B cell (primary cell): ENCODE measurements at regions not wholly inside any gene's neighbourhood (a gene's known extent, or its start where the extent isn't known, plus 50 kb on each side); places are given as distances from the start of the nearest gene placed in this dataset.
"Not testable (repeated sequence)": the region's sequence is repeated elsewhere in the genome, so short reads cannot be mapped to it uniquely, and the experiment has no call there.

Experiments
- ATAC-seq: fragments of 200-7000 bp; cut with Tn5 transposase; one replicate; pipeline ENCODE4 v1.10.0; 2021; ENCODE audit warnings: low read depth, mild to moderate bottlenecking, moderate number of reproducible peaks, moderate library complexity
- CTCF ChIA-PET: fragments of 350-600 bp; sonication (Branson Sonifier 250); formaldehyde crosslinking; loops from one replicate; lab custom pipeline; 2021; ENCODE audit warnings: antibody characterized with exemption, inconsistent platforms; lab: Charles Lee
- POLR2A ChIA-PET: fragments of 350-600 bp; sonication (Branson Sonifier 250); formaldehyde crosslinking; loops from one replicate; lab custom pipeline; 2021; ENCODE audit warnings: antibody characterized with exemption; lab: Charles Lee
- DNase-seq: peaks from one replicate; pipeline ENCODE4 v3.0.0; 2013
- H2AFZ ChIP-seq: 2 replicates; pipeline ENCODE4 v1.6.1; 2012; ENCODE audit warnings: mild to moderate bottlenecking, low read depth, low read length; ENCODE audit not compliant: insufficient read depth, poor library complexity, severe bottlenecking
- H3K27ac ChIP-seq, 2 donors: 1 replicate in 1 of 2; 2 replicates in 1 of 2; pipeline ENCODE4 v1.5.1; 2012 to 2013; ENCODE audit warnings: low read length in 2 of 2, mild to moderate bottlenecking in 2 of 2, moderate library complexity in 1 of 2
- H3K27me3 ChIP-seq, 4 experiments: fragments of 200-600 bp in 1 of 4; sonication (generic) in 1 of 4; replicated peaks in 1 of 4; 1 replicate in 2 of 4; 2 replicates in 2 of 4; pipeline versions ENCODE4 v1.6.1 to v1.7.0; 2013 to 2016; ENCODE audit warnings: low read length in 3 of 4, mild to moderate bottlenecking in 2 of 4, mixed read lengths in 1 of 4, moderate library complexity in 1 of 4; ENCODE audit not compliant: insufficient read depth in 4 of 4, control insufficient read depth in 3 of 4; ENCODE audit errors: control extremely low read depth in 1 of 4
- H3K36me3 ChIP-seq, 2 experiments: replicated peaks in 1 of 2; 1 replicate in 1 of 2; 2 replicates in 1 of 2; pipeline versions ENCODE4 v1.6.1 to v1.7.1; 2013; ENCODE audit warnings: low read length in 1 of 2; ENCODE audit not compliant: insufficient read depth in 2 of 2, control insufficient read depth in 1 of 2; ENCODE audit errors: control extremely low read depth in 1 of 2, extremely low read depth in 1 of 2
- H3K4me1 ChIP-seq, 2 donors: fragments of 200-600 bp in 1 of 2; sonication (generic) in 1 of 2; 1 replicate in 1 of 2; 2 replicates in 1 of 2; pipeline versions ENCODE4 v1.5.1 to v1.6.1; 2013 to 2017; ENCODE audit warnings: low read length in 2 of 2; ENCODE audit not compliant: control insufficient read depth in 2 of 2, insufficient read depth in 2 of 2
- H3K4me2 ChIP-seq: replicated peaks from 2 replicates; pipeline ENCODE3; 2012; ENCODE audit warnings: mild to moderate bottlenecking, low read depth, low read length; ENCODE audit not compliant: poor library complexity, severe bottlenecking
- H3K4me3 ChIP-seq, 5 experiments: fragments of 200-600 bp in 1 of 5; sonication (generic) in 1 of 5; 1 replicate in 3 of 5; 2 replicates in 2 of 5; pipeline versions ENCODE4 v1.5.1 to v1.7.0; 2011 to 2016; ENCODE audit warnings: low read length in 4 of 5, mild to moderate bottlenecking in 4 of 5, low read depth in 2 of 5, control low read depth in 1 of 5, moderate library complexity in 1 of 5; ENCODE audit not compliant: insufficient read depth in 1 of 5; ENCODE audit errors: control extremely low read depth in 1 of 5, extremely low read depth in 1 of 5
- H3K79me2 ChIP-seq: fragments of 200-600 bp; sonication (generic); one replicate; pipeline ENCODE4 v1.6.0; 2016; ENCODE audit warnings: low read length; ENCODE audit not compliant: control insufficient read depth, insufficient read depth
- H3K9ac ChIP-seq: fragments of 200-600 bp; sonication (generic); 2 replicates; pipeline ENCODE4 v1.6.1; 2017; ENCODE audit warnings: mild to moderate bottlenecking, low read length, moderate library complexity
- H3K9me3 ChIP-seq, 3 donors: one replicate each; pipeline versions ENCODE4 v1.6.1 to v1.7.1; 2013; ENCODE audit warnings: low read length in 2 of 3; ENCODE audit not compliant: control insufficient read depth in 2 of 3, insufficient read depth in 1 of 3; ENCODE audit errors: control extremely low read depth in 1 of 3
- H4K20me1 ChIP-seq: 2 replicates; pipeline ENCODE4 v1.6.0; 2012; ENCODE audit warnings: mild to moderate bottlenecking, low read length; ENCODE audit not compliant: insufficient read depth, control insufficient read depth, poor library complexity, severe bottlenecking
- H3K27ac Mint-ChIP-seq: one replicate; pipeline ENCODE4 v1.8.0; 2021; ENCODE audit warnings: mixed read lengths
- H3K27me3 Mint-ChIP-seq: one replicate; pipeline ENCODE4 v1.8.0; 2021; ENCODE audit warnings: mixed read lengths
- H3K4me1 Mint-ChIP-seq: one replicate; pipeline ENCODE4 v1.8.0; 2021; ENCODE audit warnings: mixed read lengths
- H3K4me3 Mint-ChIP-seq: one replicate; pipeline ENCODE4 v1.8.0; 2021; ENCODE audit warnings: mixed read lengths
- H3K9me3 Mint-ChIP-seq: one replicate; pipeline ENCODE4 v1.8.0; 2022; ENCODE audit warnings: mixed read lengths; ENCODE audit not compliant: insufficient read depth
- CTCF ChIP-seq: fragments of 200-600 bp; IDR thresholded peaks from one replicate; pipeline ENCODE4 v1.8.0; 2022; ENCODE audit warnings: antibody characterized with exemption, mild to moderate bottlenecking
- EZH2 ChIP-seq: IDR thresholded peaks from 2 replicates; pipeline ENCODE4 v1.6.1; 2012; ENCODE audit warnings: borderline replicate concordance, low read depth, mild to moderate bottlenecking, moderate library complexity, low read length; ENCODE audit not compliant: insufficient read depth, poor library complexity, severe bottlenecking
- WGBS: methylation state at CpG from one replicate; pipeline ENCODE4 v1.1.5; 2013; ENCODE audit warnings: missing lambda C conversion rate; ENCODE audit not compliant: insufficient coverage; 5-methylcytosine and 5-hydroxymethylcytosine counted together
- intact Hi-C: fragments of 100-400 bp; cut with micrococcal nuclease; formaldehyde crosslinking; loops from one replicate; pipeline ENCODE4 v1.10.0; 2022

DNA sequence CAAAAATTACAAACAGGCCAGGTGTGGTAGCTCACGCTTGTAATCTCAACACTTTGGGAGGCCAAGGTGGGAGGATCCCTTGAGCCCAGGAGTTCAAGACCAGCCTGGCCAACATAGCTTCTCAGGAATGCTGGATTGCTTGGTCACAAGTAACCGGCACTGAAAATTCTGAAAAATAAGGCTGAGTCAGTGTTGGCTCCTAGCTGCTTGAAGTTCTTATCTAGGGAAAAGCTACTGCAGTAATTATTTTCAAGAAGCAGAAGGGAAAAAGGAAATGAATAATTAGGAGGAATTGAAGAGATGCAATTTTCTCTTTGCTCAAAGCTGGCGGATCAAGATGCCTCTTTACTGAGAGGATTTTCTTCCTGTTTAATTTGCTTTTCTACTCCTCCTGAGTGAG is 75.0 kb upstream of the GTF3A start:
- ATAC-seq (no peak), DNase-seq (no peak)
- Mint-ChIP-seq H3K4me3 (no peak overlapping the region), H3K27ac (no peak overlapping the region), H3K27me3 (peaks cover 15% of the 10 kb centered on the region), H3K4me1 (peaks cover 31% of the 10 kb centered on the region), H3K9me3 (peaks cover 3% of the 10 kb centered on the region)
- H3K36me3 ChIP-seq: no peaks in the 10 kb centered on the region
- WGBS: 96% methylated on average over 2 of the region's 3 CpGs
- H3K4me3 ChIP-seq: no peak overlapping the region
- TF ChIP-seq EZH2 (no peak), CTCF (no peak)
- intact Hi-C loops: no loop called here
- POLR2A ChIA-PET: no interaction called here
- H2AFZ ChIP-seq: no peak overlapping the region
- no peak overlapping the region for H3K27ac ChIP-seq
- peaks cover 0 to 11% (median 0%) of the 10 kb centered on the region in 3 donors for H3K9me3 ChIP-seq
- no peak overlapping the region for H3K9ac ChIP-seq
- H3K4me2 ChIP-seq: no peak overlapping the region
- no peaks in the 10 kb centered on the region for H4K20me1 ChIP-seq
- H3K4me1 ChIP-seq: peaks cover 12 to 26% of the 10 kb centered on the region in 2 donors
- CTCF ChIA-PET: interaction anchor here (1.4 to 4.3 kb wide), 5 partner anchors 9 to 477 kb away, joined by 8 to 28 read pairs (median 10); no protein-coding TSS in a partner anchor
- peaks cover 0 to 4% (median 1%) of the 10 kb centered on the region in 4 experiments for H3K27me3 ChIP-seq
- no peaks in the 10 kb centered on the region for H3K79me2 ChIP-seq

DNA sequence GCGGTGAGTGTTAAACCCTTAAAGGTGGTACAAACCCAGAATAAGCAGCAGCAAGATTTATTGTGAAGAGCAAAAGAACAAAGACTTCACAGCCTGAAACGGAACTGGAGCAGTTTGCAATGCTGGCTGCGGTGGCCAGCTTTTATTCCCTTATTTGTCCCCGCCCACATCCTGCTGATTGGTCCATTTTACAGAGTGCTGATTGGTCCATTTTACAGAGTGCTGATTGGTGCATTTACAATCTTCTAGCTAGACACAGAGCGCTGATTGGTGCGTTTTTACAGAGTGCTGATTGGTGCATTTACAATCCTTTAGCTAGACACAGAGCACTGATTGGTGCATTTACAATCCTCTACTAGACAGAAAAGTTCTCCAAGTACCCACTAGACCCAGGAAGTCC is 73.6 kb upstream of the GTF3A start:
- POLR2A ChIA-PET, ATAC-seq, H3K4me3 Mint-ChIP-seq: not testable (repeated sequence)

More for the DNA sequence above, 73.6 kb upstream of the GTF3A start:
- H4K20me1 ChIP-seq, DNase-seq, H3K79me2 ChIP-seq, H3K27me3 ChIP-seq, H3K9me3 Mint-ChIP-seq, intact Hi-C loops, H2AFZ ChIP-seq, H3K9ac ChIP-seq, H3K27me3 Mint-ChIP-seq, H3K4me3 ChIP-seq, H3K27ac ChIP-seq, H3K27ac Mint-ChIP-seq, H3K36me3 ChIP-seq, H3K4me2 ChIP-seq: not testable (repeated sequence)
- H3K9me3 ChIP-seq: peaks cover 0 to 11% (median 0%) of the 10 kb centered on the region in 3 donors
- CTCF ChIA-PET: interaction anchor here (1.8 to 4.3 kb wide), 4 partner anchors 11 to 633 kb away, joined by 5 to 28 read pairs (median 16); no protein-coding TSS in a partner anchor
- 97% methylated on average over 6 of the region's 6 CpGs for WGBS
- H3K4me1 Mint-ChIP-seq: peaks cover 31% of the 10 kb centered on the region
- H3K4me1 ChIP-seq: peaks cover 12 to 26% of the 10 kb centered on the region in 2 donors
